Pons (tissue), 1 donor: ENCODE measurements at regions not wholly inside any gene's neighbourhood (a gene's known extent, or its start where the extent isn't known, plus 50 kb on each side); places are given as distances from the start of the nearest gene placed in this dataset.
A peak's percentile ranks its signal among the peaks of the same experiment; 100 is the strongest.

Experiments
- DNase-seq: peaks from one replicate; pipeline ENCODE4 v3.0.0-alpha.2; 2016; ENCODE audit warnings: low spot score

- DNase-seq, result no peak
These were observed 169.4 kb downstream of the FOXL1 start for GRCh38 chr16:86747761-86748160.

GRCh38 chr16:86748652-86749051, 170.3 kb downstream of the FOXL1 start:
- no peak for DNase-seq

GRCh38 chr16:86751076-86752030, 173.0 kb downstream of the FOXL1 start:
- peak; percentile 1 for DNase-seq

- no peak for DNase-seq
These were observed 174.3 kb downstream of the FOXL1 start for GRCh38 chr16:86752582-86753175.

GRCh38 chr16:86753399-86753798, 175.1 kb downstream of the FOXL1 start:
- no peak for DNase-seq

- DNase-seq, result no peak
These were observed 177.2 kb downstream of the FOXL1 start for GRCh38 chr16:86755571-86756006.

GRCh38 chr16:86756882-86757703, 178.7 kb downstream of the FOXL1 start:
- no peak for DNase-seq

- DNase-seq, result no peak
These were observed 179.3 kb downstream of the FOXL1 start for GRCh38 chr16:86757704-86758040.

- no peak for DNase-seq
These were observed 180.6 kb downstream of the FOXL1 start for GRCh38 chr16:86758932-86759331.

- DNase-seq, result no peak
These were observed 183.0 kb downstream of the FOXL1 start for GRCh38 chr16:86761111-86762031.

- no peak for DNase-seq
These were observed 183.7 kb downstream of the FOXL1 start for GRCh38 chr16:86762095-86762494.

GRCh38 chr16:86763819-86764218, 185.5 kb downstream of the FOXL1 start:
- no peak for DNase-seq

GRCh38 chr16:86764551-86764950, 186.2 kb downstream of the FOXL1 start:
- DNase-seq, result no peak

- DNase-seq, result no peak
These were observed 187.2 kb downstream of the FOXL1 start for GRCh38 chr16:86765389-86766026.

GRCh38 chr16:86766700-86767099, 188.4 kb downstream of the FOXL1 start:
- DNase-seq, result no peak

GRCh38 chr16:86768228-86768791, 190.0 kb downstream of the FOXL1 start:
- no peak for DNase-seq

- no peak for DNase-seq
These were observed 190.7 kb downstream of the FOXL1 start for GRCh38 chr16:86768999-86769398.

GRCh38 chr16:86771506-86772460, 193.4 kb downstream of the FOXL1 start:
- DNase-seq, result no peak

- DNase-seq, result no peak
These were observed 194.5 kb downstream of the FOXL1 start for GRCh38 chr16:86772671-86773353.
